ENCODE measurements at regions not wholly inside any gene's neighbourhood (a gene's known extent, or its start where the extent isn't known, plus 50 kb on each side); places are given as distances from the start of the nearest gene placed in this dataset.
"Not testable (repeated sequence)": the region's sequence is repeated elsewhere in the genome, so short reads cannot be mapped to it uniquely, and the experiment has no call there.

DNA sequence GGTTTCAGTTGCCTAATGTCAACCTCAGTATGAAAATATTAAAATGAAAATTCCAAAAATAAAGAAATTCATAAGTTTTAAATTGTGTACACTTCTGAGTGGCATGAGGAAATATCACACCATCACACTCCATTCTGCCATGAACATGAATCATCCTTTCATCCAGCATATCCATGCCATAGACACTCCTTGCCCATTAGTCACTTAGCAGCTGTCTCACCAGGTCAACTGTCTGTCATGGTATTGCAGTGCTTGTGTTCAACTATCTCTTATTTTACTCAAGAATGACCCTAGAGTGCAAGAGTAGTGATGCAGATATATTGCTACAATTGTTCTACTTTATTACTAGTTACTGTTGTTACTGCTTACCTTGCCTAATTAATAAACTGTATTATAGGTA is 712.4 kb downstream of the EPHA7 start:
- no peak for DNase-seq

DNA sequence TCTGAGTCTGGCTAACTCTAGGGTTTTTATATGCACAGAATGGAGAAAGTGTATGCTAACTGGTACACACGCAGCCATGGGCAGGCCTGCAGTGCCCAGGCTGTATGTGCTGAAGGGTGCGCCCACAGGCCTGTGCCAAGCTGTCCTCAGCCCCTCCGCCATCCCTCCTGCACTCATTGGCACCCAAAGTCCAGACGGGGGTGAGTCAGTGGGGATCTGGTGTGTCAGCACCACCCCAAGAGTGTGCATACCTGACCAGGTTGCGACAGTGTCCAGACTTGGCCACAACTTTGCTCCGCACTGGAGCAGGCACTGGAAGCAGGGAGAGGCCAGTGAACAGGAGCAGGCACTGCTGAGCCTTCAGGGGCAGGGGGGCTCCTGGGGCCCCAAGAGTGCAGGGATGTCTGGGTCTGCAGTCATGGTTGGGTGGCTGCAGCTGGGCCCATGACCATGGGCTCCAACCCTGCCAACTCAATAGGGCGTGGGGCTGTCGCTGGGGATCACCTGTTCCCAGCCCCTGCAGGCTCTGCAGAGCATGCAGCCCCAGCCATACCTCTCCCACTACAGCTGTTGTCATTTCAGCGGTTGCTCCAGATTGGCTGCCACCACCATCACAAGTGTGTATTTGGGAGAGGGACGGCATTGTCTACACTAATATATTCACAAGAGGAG is 717.8 kb downstream of the EPHA7 start:
- no peak for DNase-seq

DNA sequence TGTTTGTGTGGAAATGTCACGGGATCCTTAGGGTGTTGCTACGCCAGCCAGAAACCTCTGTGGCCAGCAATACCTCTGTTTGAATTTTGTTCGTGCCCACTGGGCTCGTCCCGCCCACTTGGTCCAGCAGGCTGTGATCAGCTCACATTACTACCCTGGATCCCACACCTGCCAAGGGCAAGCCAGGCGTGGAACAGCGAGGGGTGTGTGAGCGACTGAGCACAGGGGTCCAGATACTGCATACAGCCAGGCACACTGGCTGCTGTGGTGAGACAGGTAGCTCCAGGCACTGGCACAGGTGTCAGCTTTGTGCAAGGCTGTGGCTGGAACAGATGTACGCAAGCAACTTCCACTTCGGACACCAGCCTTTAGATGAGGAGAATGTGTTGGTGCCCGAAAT is 718.9 kb downstream of the EPHA7 start:
- no peak for DNase-seq

DNA sequence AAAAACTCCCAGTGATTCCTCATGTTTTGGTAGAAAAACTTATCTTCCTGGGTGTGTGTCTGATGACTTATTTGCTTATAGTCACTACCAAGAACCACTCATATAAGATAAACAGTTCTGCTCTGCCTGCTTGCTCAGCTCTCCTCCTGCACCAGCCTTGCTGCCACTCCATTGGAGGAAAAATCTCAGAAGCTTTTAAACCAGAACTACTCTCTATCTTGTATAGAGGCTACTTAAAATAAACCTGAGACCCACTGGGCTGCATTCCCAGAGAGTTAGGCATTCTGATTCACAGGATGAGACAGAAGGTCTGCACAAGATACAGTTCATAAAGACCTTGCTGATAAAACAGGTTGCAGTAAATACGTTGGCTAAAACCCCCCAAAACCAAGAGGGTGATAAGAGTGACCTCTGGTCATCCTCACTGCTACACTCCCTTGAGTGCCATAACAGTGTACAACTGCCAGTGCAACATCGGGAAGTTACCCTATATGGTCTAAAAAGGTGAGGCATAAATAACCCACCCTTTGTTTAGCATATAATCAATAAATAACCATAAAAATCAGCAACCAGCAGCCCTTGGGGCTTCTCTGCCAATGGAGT is 728.3 kb downstream of the EPHA7 start:
- no peak for DNase-seq

DNA sequence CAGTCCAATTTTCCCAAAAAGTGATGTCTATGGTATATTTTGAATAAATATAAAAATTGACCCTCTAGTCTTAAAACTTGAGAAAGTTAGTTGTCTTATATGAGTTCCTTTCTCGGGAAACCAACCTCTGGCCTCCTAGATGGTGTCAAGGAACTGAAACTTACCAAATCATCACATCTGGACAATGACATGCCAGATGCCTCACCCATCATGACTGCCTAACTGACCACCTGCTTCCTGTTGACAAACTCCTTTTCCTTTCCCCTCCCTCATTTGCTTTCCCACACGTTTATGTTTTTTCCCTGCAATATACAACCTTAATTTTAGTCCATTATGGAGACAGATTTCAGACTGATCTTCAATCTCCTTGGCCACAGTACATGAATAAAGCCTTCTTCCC is 731.0 kb downstream of the EPHA7 start:
- DNase-seq: no peak

DNA sequence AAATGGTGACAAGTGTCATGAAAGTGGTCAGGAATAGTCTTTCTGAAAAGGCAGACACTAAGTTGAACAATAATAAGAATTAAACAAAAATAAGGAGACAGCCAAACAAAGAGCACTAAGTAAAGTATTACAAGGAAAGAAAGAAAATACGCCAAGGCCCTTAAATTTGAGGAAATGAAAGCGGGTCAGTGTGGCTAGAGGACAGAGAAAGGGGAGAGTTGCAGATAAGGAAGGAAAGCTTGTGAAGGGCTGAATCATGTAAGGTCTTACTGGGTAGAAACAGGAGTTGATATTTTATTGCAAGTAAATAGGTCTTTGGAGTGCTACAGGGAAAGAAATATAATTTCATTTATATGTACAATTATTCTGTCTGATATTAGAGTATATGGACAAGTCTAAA is 732.1 kb downstream of the EPHA7 start:
- DNase-seq: no peak

DNA sequence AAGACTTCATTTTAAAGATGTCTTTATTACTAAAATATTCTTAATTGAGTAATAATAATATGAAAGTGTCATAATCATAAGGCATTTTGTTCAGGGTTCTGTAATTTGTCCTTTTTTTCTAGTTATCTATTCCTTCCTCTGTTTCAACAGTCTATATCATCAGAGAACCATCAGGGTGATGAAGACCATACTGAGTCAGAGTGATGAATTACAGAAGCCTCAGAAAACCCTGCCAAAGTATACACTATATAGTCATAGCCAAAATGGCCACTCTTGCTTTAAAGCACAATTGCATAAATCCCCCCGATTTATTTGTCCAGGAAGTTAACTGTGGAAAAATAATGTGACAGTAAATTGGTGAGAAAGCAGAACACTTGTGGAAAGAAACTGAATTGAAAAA is 735.0 kb downstream of the EPHA7 start:
- DNase-seq: no peak

DNA sequence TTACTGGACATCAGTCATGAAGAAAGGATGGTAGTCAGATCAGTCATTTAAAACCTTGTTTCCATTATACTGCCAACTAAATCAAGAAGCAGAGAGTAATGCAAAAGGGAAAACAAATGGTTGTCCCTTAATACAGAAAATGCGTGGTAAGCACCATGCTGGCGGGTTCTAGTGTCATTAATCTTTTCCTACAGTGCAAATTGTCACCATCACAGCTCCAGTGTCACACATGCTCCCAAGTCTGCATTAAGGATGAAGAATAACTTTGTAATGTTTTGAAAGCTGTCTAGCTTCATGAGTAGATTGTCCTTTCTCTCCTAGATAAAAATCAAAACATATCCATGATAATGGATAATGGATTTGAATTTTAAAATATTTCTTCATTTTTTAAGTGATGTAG is 735.6 kb downstream of the EPHA7 start:
- DNase-seq: no peak

DNA sequence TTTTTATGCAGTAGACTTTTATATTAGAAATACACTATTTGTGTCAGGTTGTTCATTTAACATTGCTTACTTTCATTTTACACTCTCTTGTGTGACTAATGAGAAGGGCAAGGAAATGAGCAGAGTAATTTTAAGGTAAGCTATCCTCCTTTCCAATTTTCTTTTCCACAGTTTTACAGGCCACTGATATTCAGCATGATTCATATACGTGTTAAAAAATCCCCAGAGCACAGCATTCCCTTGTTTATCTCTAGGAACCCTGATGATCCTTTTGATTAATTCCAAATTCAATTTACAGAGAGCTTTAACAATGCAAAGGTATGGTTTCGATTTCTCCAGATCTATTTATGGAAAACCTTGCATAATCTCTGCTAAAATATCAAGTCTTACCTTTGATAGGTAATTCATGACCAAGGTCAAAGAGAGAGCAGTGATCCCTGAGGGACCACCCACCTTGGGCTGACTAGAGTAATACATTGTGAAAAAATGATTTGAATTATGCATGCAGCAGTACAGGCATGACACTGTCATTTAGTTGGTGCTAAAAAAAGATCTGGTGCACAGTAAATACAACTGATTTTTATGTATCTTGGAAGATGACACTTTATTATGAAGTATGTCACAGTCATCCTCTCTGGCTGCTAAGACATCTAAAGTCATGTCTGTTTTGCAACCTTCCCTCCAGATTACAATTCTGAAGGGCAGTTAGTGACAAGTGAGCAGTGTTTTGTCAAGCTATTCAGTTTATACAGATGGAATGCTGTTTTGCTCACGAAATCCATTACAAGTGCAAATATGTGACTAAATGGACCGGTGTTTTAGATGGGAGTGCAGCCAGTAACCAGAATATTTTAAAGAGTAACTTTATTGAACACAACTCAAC is 736.6 kb downstream of the EPHA7 start:
- DNase-seq: no peak

DNA sequence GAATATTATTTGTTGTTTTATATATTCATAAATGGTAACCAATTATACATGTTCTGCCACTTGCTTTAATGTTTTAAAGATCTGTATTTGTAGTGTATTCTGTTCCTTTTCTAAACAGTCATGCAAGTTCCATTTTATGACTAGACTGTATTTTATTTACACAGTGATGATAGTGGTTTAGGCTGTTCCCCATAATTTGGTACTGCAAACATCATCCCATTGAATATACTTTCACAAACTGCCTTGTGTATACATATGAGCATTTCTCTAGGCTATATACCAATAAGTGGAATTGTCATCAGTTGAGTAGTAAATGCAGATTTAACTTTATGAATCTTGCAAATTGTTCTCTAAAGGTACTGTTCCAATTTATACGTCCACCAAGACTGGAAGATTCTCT is 738.0 kb downstream of the EPHA7 start:
- DNase-seq: no peak

DNA sequence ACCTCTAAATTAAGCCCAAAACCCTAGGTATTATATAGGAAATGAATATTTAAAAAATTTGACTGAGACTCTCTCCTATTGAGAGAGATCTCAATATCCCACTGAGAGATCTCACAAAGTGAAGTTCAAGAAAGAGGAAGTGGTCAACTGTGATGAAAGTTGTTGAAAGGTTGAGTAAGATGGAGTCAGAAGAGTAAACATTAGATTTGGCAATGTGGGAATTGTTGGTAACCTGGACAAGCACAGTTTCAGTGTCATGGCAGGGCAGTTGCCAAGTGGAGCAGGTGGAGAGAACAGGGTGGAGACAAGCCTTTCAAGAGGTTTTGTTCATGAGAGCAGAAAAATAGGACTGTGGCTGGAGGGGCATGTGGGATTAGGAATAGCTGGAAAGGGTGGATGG is 747.9 kb downstream of the EPHA7 start:
- not testable (repeated sequence) for DNase-seq

DNA sequence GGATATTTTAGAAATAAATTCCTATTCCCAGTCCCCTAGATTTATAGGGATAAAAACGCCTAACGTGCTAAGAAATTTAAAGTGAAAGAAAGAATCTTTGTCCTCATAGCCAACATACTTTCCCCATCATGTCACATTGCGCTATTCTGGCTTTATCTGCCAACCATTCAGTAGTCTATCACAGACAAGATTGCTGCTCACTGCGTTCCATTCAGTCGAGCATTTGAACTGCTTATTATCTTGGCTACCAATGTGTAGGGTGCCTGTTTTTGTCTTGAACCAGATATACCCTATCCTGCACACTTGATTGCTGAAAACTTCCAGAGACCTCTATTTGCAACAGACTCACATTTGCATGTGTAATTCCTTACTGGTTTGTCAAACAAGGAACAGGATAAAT is 751.5 kb downstream of the EPHA7 start:
- DNase-seq: no peak

DNA sequence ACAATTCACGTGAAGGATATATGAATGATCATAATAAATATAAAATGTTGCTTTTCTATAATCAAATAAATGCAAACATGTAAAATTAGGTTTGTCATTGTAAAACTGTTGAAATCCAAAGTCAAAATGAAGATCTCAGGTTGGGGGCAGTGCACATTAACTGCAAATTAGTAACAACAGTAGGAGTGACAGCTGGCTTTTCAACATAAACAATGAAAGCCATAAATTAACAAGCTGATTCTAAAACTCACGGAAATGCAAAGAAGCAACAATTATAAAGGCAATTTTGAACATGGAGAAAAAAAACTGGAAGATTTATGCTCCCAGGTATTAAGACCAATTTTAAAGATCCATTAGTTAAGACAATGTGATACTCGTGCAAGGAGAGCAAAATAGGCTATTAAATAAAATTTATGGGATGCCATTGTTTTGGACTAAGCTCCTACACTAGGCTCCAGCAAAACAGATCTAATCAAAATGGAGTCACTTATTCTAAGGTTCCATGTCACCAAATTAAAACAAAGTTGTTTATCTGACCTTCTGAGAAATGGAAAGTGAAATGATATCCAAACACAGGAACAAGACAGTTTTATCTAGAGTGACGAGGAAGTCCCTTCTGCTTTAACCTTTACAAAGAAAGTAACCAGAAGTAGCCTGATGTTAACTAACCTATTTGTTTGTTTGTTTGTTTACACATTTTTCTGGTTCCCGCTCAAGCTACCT is 770.8 kb downstream of the EPHA7 start:
- no peak for DNase-seq

DNA sequence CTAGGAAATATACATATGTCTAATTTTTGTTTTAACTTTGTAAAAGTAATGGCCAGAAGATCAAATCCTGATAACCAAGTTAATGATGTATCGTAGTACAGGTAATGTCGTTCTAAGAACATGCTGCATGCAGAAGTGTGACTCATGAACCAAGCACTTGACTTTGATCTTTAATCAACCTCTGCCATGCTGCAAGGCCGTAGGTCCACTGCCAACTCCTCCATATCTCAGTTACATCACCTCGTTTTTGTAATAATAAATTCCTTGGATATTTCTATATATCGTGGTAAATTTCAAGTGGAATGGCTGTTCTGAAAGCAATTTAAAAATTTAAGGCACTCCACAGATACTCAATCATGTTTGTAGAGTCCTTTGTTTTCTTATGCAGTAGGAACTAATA is 771.7 kb downstream of the EPHA7 start:
- DNase-seq: no peak

DNA sequence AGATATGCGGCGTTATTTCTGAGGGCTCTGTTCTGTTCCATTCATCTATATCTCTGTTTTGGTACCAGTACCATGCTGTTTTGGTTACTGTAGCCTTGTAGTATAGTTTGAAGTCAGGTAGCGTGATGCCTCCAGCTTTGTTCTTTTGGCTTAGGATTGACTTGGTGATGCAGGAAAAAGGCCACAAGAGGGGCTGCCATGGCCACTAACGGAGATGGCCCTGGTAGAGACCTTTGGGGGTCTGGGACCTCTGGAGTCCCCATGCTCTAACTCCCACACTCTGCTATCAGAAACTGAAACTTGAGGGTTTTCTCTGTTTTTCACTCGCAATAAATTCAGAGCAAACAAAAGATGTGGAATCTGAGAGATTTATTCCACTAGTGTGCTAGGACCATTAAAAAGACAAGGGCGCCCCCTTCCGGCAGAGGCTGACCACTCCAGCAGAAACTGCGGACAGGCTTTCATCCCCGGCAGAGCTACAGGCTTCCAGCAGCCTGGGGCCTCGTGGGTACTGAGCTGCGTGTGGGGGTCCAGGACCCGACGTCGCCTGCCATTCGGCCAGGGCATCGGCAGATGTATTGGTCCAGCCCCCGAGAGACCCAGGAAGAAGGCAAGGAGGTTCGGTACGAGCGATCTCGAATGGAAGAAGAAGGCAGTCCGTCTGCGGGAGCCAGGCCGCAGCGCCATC is 775.1 kb downstream of the EPHA7 start:
- DNase-seq: not testable (repeated sequence)

DNA sequence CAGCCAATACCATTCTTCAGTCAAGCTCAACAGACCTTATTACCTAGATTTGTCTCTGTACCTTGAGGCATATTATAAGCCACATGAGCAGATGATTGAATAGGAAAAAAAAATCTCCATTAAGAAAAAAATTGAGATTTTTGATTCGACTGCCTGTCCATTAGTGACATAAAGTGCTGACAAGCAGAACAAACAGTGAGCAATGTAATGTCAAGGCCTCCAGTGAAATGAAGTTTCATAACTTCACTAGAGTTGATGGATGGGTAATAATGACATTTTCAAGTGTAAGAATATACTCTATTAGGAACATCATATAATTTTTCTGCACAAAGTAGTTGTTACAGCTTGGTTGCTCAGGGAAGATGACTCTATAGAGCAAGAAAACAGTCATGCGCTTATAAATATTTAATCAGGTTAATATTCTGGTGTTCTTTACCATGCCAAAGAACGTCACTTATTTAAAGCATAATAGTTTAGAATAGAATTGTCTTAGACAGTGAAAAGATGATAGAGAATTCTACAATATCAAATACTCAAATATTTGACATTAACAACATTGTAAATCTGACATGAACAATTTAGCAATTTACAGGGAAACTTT is 783.7 kb downstream of the EPHA7 start:
- no peak for DNase-seq

DNA sequence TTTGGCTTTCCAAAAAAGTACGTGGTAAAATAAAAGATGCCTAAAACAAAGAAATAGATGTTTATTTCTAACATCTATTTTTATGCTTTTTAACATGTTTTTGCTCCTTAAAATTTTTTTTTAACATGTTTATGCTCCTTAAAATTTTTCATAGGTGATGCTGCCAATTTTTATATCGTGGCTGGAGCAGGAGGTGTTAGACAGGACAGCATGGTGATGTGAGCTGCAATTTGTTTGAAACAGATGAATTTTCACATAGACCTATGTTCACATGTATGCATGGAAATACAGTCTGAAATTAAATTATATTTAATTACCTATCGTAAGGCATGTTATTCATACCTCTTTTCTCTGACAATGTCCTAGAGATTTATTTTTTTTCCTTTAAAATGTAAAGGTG is 784.8 kb downstream of the EPHA7 start:
- DNase-seq: no peak

DNA sequence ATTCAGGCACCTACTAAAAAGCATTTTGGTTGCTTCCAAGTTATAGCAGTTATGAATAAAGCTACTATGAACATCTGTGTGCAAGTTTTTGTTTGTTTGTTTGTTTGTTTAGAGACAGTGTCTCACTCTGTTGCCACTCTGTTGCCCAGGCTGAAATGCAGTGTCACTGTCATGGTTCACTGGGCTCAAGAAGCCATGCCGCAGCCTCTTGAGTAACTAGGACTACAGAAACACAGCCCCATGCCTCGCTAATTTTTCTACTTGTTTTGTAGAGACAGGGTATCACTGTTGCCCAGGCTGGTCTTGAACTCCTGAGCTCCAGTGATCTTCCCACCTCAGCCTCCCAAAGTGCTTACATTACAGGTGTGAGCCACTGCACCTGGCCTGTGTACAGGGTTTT is 795.9 kb downstream of the EPHA7 start:
- no peak for DNase-seq

DNA sequence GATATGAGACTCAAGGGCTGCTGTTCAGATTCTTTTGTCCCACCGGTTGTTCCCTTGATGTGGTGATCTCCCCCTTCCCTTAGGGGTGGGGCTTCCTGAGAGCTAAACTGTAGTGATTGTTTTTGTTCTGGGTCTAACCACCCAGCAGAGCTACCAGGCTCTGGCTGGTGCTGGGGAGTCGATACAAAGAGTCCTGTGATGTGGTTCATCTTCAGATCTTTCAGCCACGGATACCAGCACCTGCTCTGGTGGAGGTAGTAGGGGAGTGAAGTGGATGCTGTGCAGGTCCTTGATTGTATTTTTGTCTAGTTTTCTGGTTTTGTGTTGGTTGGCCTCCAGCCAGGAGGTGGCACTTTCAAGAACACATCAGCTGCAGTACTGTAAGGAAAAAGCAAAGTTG is 801.6 kb downstream of the EPHA7 start:
- no peak for DNase-seq

DNA sequence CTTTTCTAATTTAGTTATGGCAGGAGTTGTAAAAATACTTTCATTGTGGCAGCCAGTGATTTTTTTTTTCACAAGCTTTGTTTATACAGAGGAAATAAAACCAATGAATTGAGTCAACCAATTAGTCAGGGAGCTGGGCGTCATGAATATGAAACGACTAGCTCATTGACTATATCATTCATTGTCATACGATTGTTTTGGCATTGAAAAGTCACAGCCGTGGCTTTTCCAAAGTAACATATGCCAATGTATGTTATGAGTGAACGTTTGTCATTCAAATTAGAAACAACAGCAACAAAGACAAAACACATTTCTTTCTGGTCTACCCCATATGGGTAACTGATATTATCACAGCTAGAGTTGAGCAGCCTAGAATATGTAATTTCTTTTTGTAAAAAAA is 810.6 kb downstream of the EPHA7 start:
- DNase-seq: no peak

DNA sequence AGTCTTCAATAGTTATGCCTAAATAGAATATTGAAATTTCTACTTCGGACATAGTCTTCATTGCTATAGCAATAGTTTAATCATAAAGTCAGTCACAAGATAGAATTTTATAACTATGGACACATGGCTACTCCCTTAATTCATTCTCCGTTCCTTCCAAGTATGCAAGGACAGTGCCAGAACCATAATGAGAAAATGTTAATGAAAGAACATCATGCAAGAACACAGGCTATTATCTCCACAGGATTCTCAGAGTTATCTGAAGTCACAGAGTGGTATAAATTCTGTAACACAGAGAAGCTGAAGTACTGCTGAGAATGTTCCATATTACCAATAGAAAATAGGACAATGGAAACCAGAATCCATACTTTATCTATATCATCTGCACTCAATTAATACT is 826.2 kb downstream of the EPHA7 start:
- DNase-seq: no peak

DNA sequence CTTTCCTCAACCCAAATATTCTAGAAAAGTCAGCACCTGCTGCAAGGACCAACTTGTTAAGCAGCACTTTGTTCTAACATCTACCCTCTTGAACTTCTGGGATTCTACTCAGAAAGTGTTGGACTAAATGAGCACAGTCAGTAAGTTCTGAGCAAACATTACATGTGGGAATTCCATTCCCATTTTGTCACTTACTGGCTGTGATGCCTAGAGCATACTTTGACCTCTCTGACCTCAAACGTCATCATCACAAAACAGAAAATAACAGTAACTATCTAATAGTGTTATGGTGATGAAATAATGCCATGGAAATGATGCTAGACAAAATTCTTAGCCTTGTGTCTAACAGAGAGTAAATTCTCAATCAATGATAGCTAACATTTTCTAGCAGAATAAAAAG is 829.4 kb downstream of the EPHA7 start:
- no peak for DNase-seq

DNA sequence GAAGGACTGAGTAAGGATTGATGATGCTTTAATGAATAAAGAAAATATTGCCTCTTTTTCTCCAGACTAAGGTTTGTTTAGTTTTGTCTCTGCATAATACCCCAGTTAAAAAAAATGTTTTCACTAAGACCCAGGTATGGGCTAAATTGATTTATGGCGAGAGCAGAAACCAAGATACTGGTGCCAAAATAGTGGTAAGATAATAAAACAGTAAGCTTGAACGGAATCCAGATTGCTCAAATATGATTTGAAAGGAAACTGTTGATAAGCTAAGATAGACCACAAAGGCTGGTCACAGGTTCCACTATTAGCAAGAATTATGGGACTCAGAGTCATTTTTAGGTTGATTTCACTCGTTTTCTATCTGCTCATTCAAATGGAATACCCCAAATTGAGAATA is 831.2 kb downstream of the EPHA7 start:
- DNase-seq: no peak

Data from NCI-H2227 treated with DMSO at 0.1 percent for 48 hours (cell line).